AG10803 (cell line): ENCODE measurements at regions not wholly inside any gene's neighbourhood (a gene's known extent, or its start where the extent isn't known, plus 50 kb on each side); places are given as distances from the start of the nearest gene placed in this dataset.

Experiments used
- DNase-seq: peaks from one replicate; pipeline ENCODE4 v3.0.0; 2010; ENCODE audit warnings: low read depth
- H3K4me3 ChIP-seq: 2 replicates; pipeline ENCODE4 v1.5.1; 2011; ENCODE audit warnings: mild to moderate bottlenecking, low read length, control low read depth
- CTCF ChIP-seq: conservative IDR thresholded peaks from 2 replicates; pipeline ENCODE4 v1.5.1; 2011; ENCODE audit warnings: mild to moderate bottlenecking, low read length, control low read depth, inconsistent platforms

GRCh38 chr2:7961550-7961949 is 720.3 kb upstream of the ID2 start:
- DNase-seq = no peak
- H3K4me3 ChIP-seq = no peak overlapping the region
- TF ChIP-seq CTCF = no peak

- DNase-seq = no peak
- H3K4me3 ChIP-seq = no peak overlapping the region
- no peak for TF ChIP-seq CTCF
Observed at GRCh38 chr2:7962161-7962560, 719.7 kb upstream of the ID2 start.

- no peak for TF ChIP-seq CTCF
- no peak overlapping the region for H3K4me3 ChIP-seq
- no peak for DNase-seq
Observed at GRCh38 chr2:7963787-7964186, 718.1 kb upstream of the ID2 start.

GRCh38 chr2:7966032-7966431 is 715.8 kb upstream of the ID2 start:
- no peak overlapping the region for H3K4me3 ChIP-seq
- no peak for DNase-seq
- no peak for TF ChIP-seq CTCF

- TF ChIP-seq CTCF = no peak
- no peak overlapping the region for H3K4me3 ChIP-seq
- no peak for DNase-seq
Observed at GRCh38 chr2:7967707-7968405, 714.0 kb upstream of the ID2 start.

GRCh38 chr2:7969756-7970515 is 711.9 kb upstream of the ID2 start:
- no peak for TF ChIP-seq CTCF
- no peak for DNase-seq

GRCh38 chr2:7971248-7971647 is 710.6 kb upstream of the ID2 start:
- DNase-seq = no peak
- TF ChIP-seq CTCF = no peak
- no peak overlapping the region for H3K4me3 ChIP-seq

More at GRCh38 chr2:7969756-7970515, 711.9 kb upstream of the ID2 start:
- no peak overlapping the region for H3K4me3 ChIP-seq
